ENCODE measurements at regions not wholly inside any gene's neighbourhood (a gene's known extent, or its start where the extent isn't known, plus 50 kb on each side); places are given as distances from the start of the nearest gene placed in this dataset.

- Histone ChIP-seq H3F3A (ENCODE audit: control insufficient read depth, insufficient read depth) (no peaks in the 10 kb centered on the region), H3K27me3 (ENCODE audit: control insufficient read depth, low read length) (no peaks in the 10 kb centered on the region), H3K9me2 (replicated peaks; ENCODE audit: control insufficient read depth, low read length) (no peaks in the 10 kb centered on the region), H4K20me1 (ENCODE audit: control insufficient read depth, insufficient read depth, low read depth, low read length) (no peaks in the 10 kb centered on the region), H3K36me3 (ENCODE audit: control insufficient read depth, low read length) (no peaks in the 10 kb centered on the region), H3K9me3 (ENCODE audit: control insufficient read depth, insufficient read depth, low read length) (peaks cover 6% of the 10 kb centered on the region; the same call in 1 of the 2 replicates), H3K4me3 (ENCODE audit: low read length) (no peak overlapping the region), H3K27ac (ENCODE audit: low read depth, low read length) (no peak overlapping the region), H3K4me1 (ENCODE audit: control insufficient read depth, low read length) (no peaks in the 10 kb centered on the region), H3K4me2 (ENCODE audit: low read length) (no peak overlapping the region), H3K79me2 (ENCODE audit: control insufficient read depth, low read length) (no peaks in the 10 kb centered on the region)
- TF ChIP-seq, protein P1, sequence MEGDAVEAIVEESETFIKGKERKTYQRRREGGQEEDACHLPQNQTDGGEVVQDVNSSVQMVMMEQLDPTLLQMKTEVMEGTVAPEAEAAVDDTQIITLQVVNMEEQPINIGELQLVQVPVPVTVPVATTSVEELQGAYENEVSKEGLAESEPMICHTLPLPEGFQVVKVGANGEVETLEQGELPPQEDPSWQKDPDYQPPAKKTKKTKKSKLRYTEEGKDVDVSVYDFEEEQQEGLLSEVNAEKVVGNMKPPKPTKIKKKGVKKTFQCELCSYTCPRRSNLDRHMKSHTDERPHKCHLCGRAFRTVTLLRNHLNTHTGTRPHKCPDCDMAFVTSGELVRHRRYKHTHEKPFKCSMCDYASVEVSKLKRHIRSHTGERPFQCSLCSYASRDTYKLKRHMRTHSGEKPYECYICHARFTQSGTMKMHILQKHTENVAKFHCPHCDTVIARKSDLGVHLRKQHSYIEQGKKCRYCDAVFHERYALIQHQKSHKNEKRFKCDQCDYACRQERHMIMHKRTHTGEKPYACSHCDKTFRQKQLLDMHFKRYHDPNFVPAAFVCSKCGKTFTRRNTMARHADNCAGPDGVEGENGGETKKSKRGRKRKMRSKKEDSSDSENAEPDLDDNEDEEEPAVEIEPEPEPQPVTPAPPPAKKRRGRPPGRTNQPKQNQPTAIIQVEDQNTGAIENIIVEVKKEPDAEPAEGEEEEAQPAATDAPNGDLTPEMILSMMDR (IDR thresholded peaks at IDR 0.05; ENCODE audit: low read depth, low read length, poor library complexity, severe bottlenecking) = no peak
- no peak for TF ChIP-seq EZH2phosphoT487 (IDR thresholded peaks at IDR 0.05; ENCODE audit: borderline replicate concordance, low read length)
Measured at GRCh38 chr2:13240789-13241487, 524.2 kb downstream of the TRIB2 start.

- Histone ChIP-seq H3K9me2 (replicated peaks; ENCODE audit: control insufficient read depth, low read length) (no peaks in the 10 kb centered on the region), H3F3A (ENCODE audit: control insufficient read depth, insufficient read depth) (peaks cover 8% of the 10 kb centered on the region; the same call in 1 of the 2 replicates), H3K4me3 (ENCODE audit: low read length) (no peak overlapping the region), H3K79me2 (ENCODE audit: control insufficient read depth, low read length) (no peaks in the 10 kb centered on the region), H3K27ac (ENCODE audit: low read depth, low read length) (no peak overlapping the region), H4K20me1 (ENCODE audit: control insufficient read depth, insufficient read depth, low read depth, low read length) (no peaks in the 10 kb centered on the region), H3K4me1 (ENCODE audit: control insufficient read depth, low read length) (peaks cover 30% of the 10 kb centered on the region), H3K9me3 (ENCODE audit: control insufficient read depth, insufficient read depth, low read length) (no peaks in the 10 kb centered on the region), H3K36me3 (ENCODE audit: control insufficient read depth, low read length) (no peaks in the 10 kb centered on the region), H3K4me2 (ENCODE audit: low read length) (no peak overlapping the region), H3K27me3 (ENCODE audit: control insufficient read depth, low read length) (no peaks in the 10 kb centered on the region)
- no peak for TF ChIP-seq EZH2phosphoT487 (IDR thresholded peaks at IDR 0.05; ENCODE audit: borderline replicate concordance, low read length)
- TF ChIP-seq, protein P1 (IDR thresholded peaks at IDR 0.05; ENCODE audit: low read depth, low read length, poor library complexity, severe bottlenecking) = no peak
Measured at GRCh38 chr2:13252615-13253014, 535.9 kb downstream of the TRIB2 start.

- peaks cover 8% of the 10 kb centered on the region; the same call in 1 of the 2 replicates for H3F3A ChIP-seq (ENCODE audit: control insufficient read depth, insufficient read depth)
- H3K79me2 ChIP-seq (ENCODE audit: control insufficient read depth, low read length) = no peaks in the 10 kb centered on the region
- no peaks in the 10 kb centered on the region for H3K9me2 ChIP-seq (replicated peaks; ENCODE audit: control insufficient read depth, low read length)
- no peaks in the 10 kb centered on the region for H3K9me3 ChIP-seq (ENCODE audit: control insufficient read depth, insufficient read depth, low read length)
- TF ChIP-seq, protein P1 (IDR thresholded peaks at IDR 0.05; ENCODE audit: low read depth, low read length, poor library complexity, severe bottlenecking) = no peak
- no peak for TF ChIP-seq EZH2phosphoT487 (IDR thresholded peaks at IDR 0.05; ENCODE audit: borderline replicate concordance, low read length)
- H3K4me3 ChIP-seq (ENCODE audit: low read length) = peak overlapping the region; percentile 60
- no peaks in the 10 kb centered on the region for H3K27me3 ChIP-seq (ENCODE audit: control insufficient read depth, low read length)
- peak overlapping the region; percentile 63 for H3K4me2 ChIP-seq (ENCODE audit: low read length)
- H3K4me1 ChIP-seq (ENCODE audit: control insufficient read depth, low read length) = peaks cover 30% of the 10 kb centered on the region
- H4K20me1 ChIP-seq (ENCODE audit: control insufficient read depth, insufficient read depth, low read depth, low read length) = no peaks in the 10 kb centered on the region
- no peaks in the 10 kb centered on the region for H3K36me3 ChIP-seq (ENCODE audit: control insufficient read depth, low read length)
- peak overlapping the region; percentile 74 for H3K27ac ChIP-seq (ENCODE audit: low read depth, low read length)
Measured at GRCh38 chr2:13255485-13255884, 538.7 kb downstream of the TRIB2 start.

All from DOHH2 (cell line).